Lung (tissue), 11 donors: ENCODE measurements at regions not wholly inside any gene's neighbourhood (a gene's known extent, or its start where the extent isn't known, plus 50 kb on each side); places are given as distances from the start of the nearest gene placed in this dataset.

ENCODE experiments used
- ATAC-seq: fragments of 200-7000 bp; cut with Tn5 transposase; one replicate; pipeline ENCODE4 v1.9.1; 2020; ENCODE audit warnings: moderate number of reproducible peaks; ENCODE audit not compliant: insufficient read depth, low FRiP score
- DNase-seq, 3 donors: peaks; one replicate each; pipeline ENCODE4 v3.0.0-alpha.2; 2013 to 2017
- H3K27ac ChIP-seq, 2 donors: one replicate each; pipeline ENCODE4 v1.5.1; 2013; ENCODE audit warnings: mild to moderate bottlenecking in 2 of 2, moderate library complexity in 2 of 2, control low read depth in 1 of 2, inconsistent platforms in 1 of 2, low read depth in 1 of 2, low read length in 1 of 2
- H3K27me3 ChIP-seq, 3 donors: one replicate each; pipeline ENCODE4 v1.5.1; 2013; ENCODE audit warnings: low read length in 2 of 3; ENCODE audit not compliant: control insufficient read depth in 3 of 3, insufficient read depth in 3 of 3
- H3K36me3 ChIP-seq, 4 donors: one replicate each; pipeline ENCODE4 v1.5.1; 2013; ENCODE audit warnings: low read length in 4 of 4, mild to moderate bottlenecking in 1 of 4, moderate library complexity in 1 of 4; ENCODE audit not compliant: control insufficient read depth in 4 of 4, insufficient read depth in 4 of 4
- H3K4me1 ChIP-seq, 5 donors: one replicate each; pipeline ENCODE4 v1.5.1; 2013; ENCODE audit warnings: low read length in 5 of 5, mild to moderate bottlenecking in 2 of 5, moderate library complexity in 1 of 5; ENCODE audit not compliant: control insufficient read depth in 5 of 5, insufficient read depth in 5 of 5
- H3K4me3 ChIP-seq: one replicate; pipeline ENCODE4 v1.5.1; 2013; ENCODE audit warnings: mild to moderate bottlenecking, control low read depth, moderate library complexity
- H3K9ac ChIP-seq, 2 donors: one replicate each; pipeline ENCODE4 v1.5.1; 2013; ENCODE audit warnings: low read length in 2 of 2, control low read depth in 1 of 2; ENCODE audit not compliant: insufficient read depth in 1 of 2
- H3K9me3 ChIP-seq, 4 donors: one replicate each; pipeline ENCODE4 v1.5.1; 2013; ENCODE audit warnings: low read length in 3 of 4, mild to moderate bottlenecking in 1 of 4, moderate library complexity in 1 of 4; ENCODE audit not compliant: control insufficient read depth in 4 of 4, insufficient read depth in 3 of 4
- CTCF ChIP-seq: IDR thresholded peaks from 2 replicates; pipeline ENCODE4 v1.5.1; 2012; ENCODE audit warnings: mild to moderate bottlenecking; ENCODE audit errors: control extremely low read depth, extremely low read depth
- WGBS, 2 donors: extraction: QIAGEN DNeasy Blood & Tissue Kit; methylation state at CpG; one replicate each; pipeline ENCODE4 v1.1.7; 2013; 5-methylcytosine and 5-hydroxymethylcytosine counted together
- donor health status: control.
- donor health status: control.
- donor health status: Bipolar disorder and iron deficiency.
- donor health status: healthy.
- donor health status: DM: yes; HTN: yes; CAD: no.

- Histone ChIP-seq H3K9me3 (peaks cover 0 to 2% (median 0%) of the 10 kb centered on the region in 4 donors), H3K4me3 (no peak overlapping the region), H3K9ac (no peak overlapping the region), H3K27ac (no peak overlapping the region), H3K27me3 (no peaks in the 10 kb centered on the region), H3K36me3 (no peaks in the 10 kb centered on the region), H3K4me1 (peaks cover 0 to 26% (median 4%) of the 10 kb centered on the region in 5 donors)
- no peak for TF ChIP-seq CTCF
- no peak for ATAC-seq
- no peak for DNase-seq
- 55 to 57% methylated on average over 5 of the region's 5 CpGs for WGBS, 2 donors
Observed at GRCh38 chr1:234768171-234768568, 158.2 kb upstream of the IRF2BP2 start.

GRCh38 chr1:234765672-234766071, 155.7 kb upstream of the IRF2BP2 start:
- peaks cover 0 to 11% (median under 1%) of the 10 kb centered on the region in 5 donors for H3K4me1 ChIP-seq
- no peak overlapping the region for H3K27ac ChIP-seq
- ATAC-seq (no peak), DNase-seq (no peak)
- 95 to 98% methylated on average over 1 of the region's 1 CpG for WGBS, 2 donors
- peaks cover 0 to 2% (median 0%) of the 10 kb centered on the region in 4 donors for H3K9me3 ChIP-seq
- no peak for TF ChIP-seq CTCF
- H3K9ac ChIP-seq = no peak overlapping the region
- H3K36me3 ChIP-seq = no peaks in the 10 kb centered on the region
- no peaks in the 10 kb centered on the region for H3K27me3 ChIP-seq
- H3K4me3 ChIP-seq = no peak overlapping the region

- TF ChIP-seq CTCF = no peak
- H3K27ac ChIP-seq = no peak overlapping the region
- DNase-seq = no peak
- H3K27me3 ChIP-seq = no peaks in the 10 kb centered on the region
- H3K4me1 ChIP-seq = peaks cover 0 to 12% (median 5%) of the 10 kb centered on the region in 5 donors
- no peak for ATAC-seq
- peaks cover 0 to 2% (median 0%) of the 10 kb centered on the region in 4 donors for H3K9me3 ChIP-seq
- no peak overlapping the region for H3K4me3 ChIP-seq
- H3K36me3 ChIP-seq = no peaks in the 10 kb centered on the region
- H3K9ac ChIP-seq = no peak overlapping the region
- WGBS, 2 donors = 62 to 66% methylated on average over 4 of the region's 4 CpGs
Observed at GRCh38 chr1:234765181-234765580, 155.2 kb upstream of the IRF2BP2 start.

- Histone ChIP-seq H3K4me3 (no peak overlapping the region), H3K27me3 (no peaks in the 10 kb centered on the region), H3K27ac (no peak overlapping the region), H3K9me3 (peaks cover 0 to 2% (median 0%) of the 10 kb centered on the region in 4 donors), H3K9ac (no peak overlapping the region), H3K36me3 (no peaks in the 10 kb centered on the region), H3K4me1 (peaks cover 0 to 9% (median 6%) of the 10 kb centered on the region in 5 donors)
- WGBS, 2 donors = 79 to 88% methylated on average over 8 of the region's 8 CpGs
- TF ChIP-seq CTCF = no peak
- DNase-seq (no peak), ATAC-seq (no peak)
Observed at GRCh38 chr1:234763910-234764309, 153.9 kb upstream of the IRF2BP2 start.
